SK-N-SH treated with all-trans-retinoic acid at 6 μM for 48 hours (cell line): ENCODE measurements at regions not wholly inside any gene's neighbourhood (a gene's known extent, or its start where the extent isn't known, plus 50 kb on each side); places are given as distances from the start of the nearest gene placed in this dataset.

Experiments
- ATAC-seq: fragments of 200-7000 bp; cut with Tn5 transposase; 3 replicates; pipeline ENCODE4 v1.9.1; 2020; ENCODE audit warnings: mild to moderate bottlenecking, moderate library complexity
- ARNTL ChIP-seq: fragments of 450-650 bp; formaldehyde crosslinking; IDR thresholded peaks from 2 replicates; pipeline ENCODE4 v1.5.0; 2020; ENCODE audit warnings: low read depth, mild to moderate bottlenecking, moderate library complexity, borderline replicate concordance
- BACH2 ChIP-seq: fragments of 250-450 bp; sonication (Bioruptor Pico); IDR thresholded peaks from 2 replicates; pipeline ENCODE4 v1.9.0; 2021; ENCODE audit warnings: mild to moderate bottlenecking, borderline replicate concordance
- CREB5 ChIP-seq: fragments of 250-450 bp; sonication (Bioruptor Pico); IDR thresholded peaks from 2 replicates; pipeline ENCODE4 v1.5.1; 2020; ENCODE audit warnings: low read depth, mild to moderate bottlenecking, moderate library complexity
- CSDC2 ChIP-seq: fragments of 250-450 bp; sonication (Bioruptor Pico); IDR thresholded peaks from 2 replicates; pipeline ENCODE4 v1.5.0; 2020; ENCODE audit warnings: mild to moderate bottlenecking, moderate library complexity
- ESRRG ChIP-seq: fragments of 250-450 bp; sonication (Bioruptor Pico); IDR thresholded peaks from 2 replicates; pipeline ENCODE4 v1.6.1; 2021; ENCODE audit warnings: mild to moderate bottlenecking
- GLIS3 ChIP-seq: fragments of 250-450 bp; sonication (Bioruptor Pico); IDR thresholded peaks from 2 replicates; pipeline ENCODE4 v1.5.0; 2020; ENCODE audit warnings: mild to moderate bottlenecking, moderate library complexity
- OSR1 ChIP-seq: fragments of 250-450 bp; sonication (Bioruptor Pico); IDR thresholded peaks from 2 replicates; pipeline ENCODE4 v1.8.0; 2022; ENCODE audit warnings: moderate library complexity, mild to moderate bottlenecking, inconsistent platforms
- PATZ1 ChIP-seq: fragments of 250-450 bp; sonication (Bioruptor Pico); IDR thresholded peaks from 2 replicates; pipeline ENCODE4 v1.8.0; 2020; ENCODE audit warnings: mild to moderate bottlenecking, moderate library complexity, borderline replicate concordance
- POU6F1 ChIP-seq: fragments of 250-450 bp; sonication (Bioruptor Pico); IDR thresholded peaks from 2 replicates; pipeline ENCODE4 v1.8.0; 2021; ENCODE audit warnings: low read depth, mild to moderate bottlenecking, moderate library complexity, borderline replicate concordance
- PPARA ChIP-seq: fragments of 250-450 bp; sonication (Bioruptor Pico); IDR thresholded peaks from 2 replicates; pipeline ENCODE4 v1.5.0; 2020; ENCODE audit warnings: mild to moderate bottlenecking, borderline replicate concordance
- RARB ChIP-seq: fragments of 250-450 bp; sonication (Bioruptor Pico); IDR thresholded peaks from 2 replicates; pipeline ENCODE4 v1.8.0; 2021; ENCODE audit warnings: mild to moderate bottlenecking, moderate library complexity
- SNAI2 ChIP-seq: fragments of 250-450 bp; sonication (Bioruptor Pico); IDR thresholded peaks from 2 replicates; pipeline ENCODE4 v1.5.0; 2020; ENCODE audit warnings: mild to moderate bottlenecking, moderate library complexity
- TOX ChIP-seq: fragments of 250-450 bp; sonication (Bioruptor Pico); IDR thresholded peaks from 2 replicates; pipeline ENCODE4 v1.8.0; 2021; ENCODE audit warnings: mild to moderate bottlenecking, moderate library complexity, borderline replicate concordance
- ZC3H10 ChIP-seq: fragments of 250-450 bp; sonication (Bioruptor Pico); IDR thresholded peaks from 2 replicates; pipeline ENCODE4 v1.5.1; 2021; ENCODE audit warnings: mild to moderate bottlenecking, moderate library complexity
- ZFP3 ChIP-seq: fragments of 250-450 bp; sonication (Bioruptor Pico); IDR thresholded peaks from 2 replicates; pipeline ENCODE4 v1.5.0; 2020; ENCODE audit warnings: mild to moderate bottlenecking, moderate library complexity
- ZFP30 ChIP-seq: fragments of 450-650 bp; formaldehyde crosslinking; IDR thresholded peaks from 2 replicates; pipeline ENCODE4 v1.5.0; 2022; ENCODE audit warnings: mild to moderate bottlenecking, moderate library complexity
- ZNF565 ChIP-seq: fragments of 450-650 bp; formaldehyde crosslinking; conservative IDR thresholded peaks from 2 replicates; pipeline ENCODE4 v1.5.0; 2020; ENCODE audit warnings: low read depth, mild to moderate bottlenecking, moderate library complexity
- ZNF70 ChIP-seq: fragments of 450-650 bp; formaldehyde crosslinking; IDR thresholded peaks from 2 replicates; pipeline ENCODE4 v1.5.0; 2020; ENCODE audit warnings: mild to moderate bottlenecking, moderate library complexity
- ZNF8 ChIP-seq: fragments of 450-650 bp; formaldehyde crosslinking; IDR thresholded peaks from 2 replicates; pipeline ENCODE4 v1.5.0; 2020; ENCODE audit warnings: mild to moderate bottlenecking, moderate library complexity
- TF ChIP-seq, protein P1 (sequence below): fragments of 250-450 bp; sonication (Bioruptor Pico); IDR thresholded peaks from 2 replicates; pipeline ENCODE4 v1.5.1; 2021; ENCODE audit warnings: mild to moderate bottlenecking, moderate library complexity
- TF ChIP-seq, protein P2 (sequence below): fragments of 250-450 bp; sonication (Bioruptor Pico); IDR thresholded peaks from 2 replicates; pipeline ENCODE4 v1.5.0; 2020; ENCODE audit warnings: mild to moderate bottlenecking, moderate library complexity

DNA sequence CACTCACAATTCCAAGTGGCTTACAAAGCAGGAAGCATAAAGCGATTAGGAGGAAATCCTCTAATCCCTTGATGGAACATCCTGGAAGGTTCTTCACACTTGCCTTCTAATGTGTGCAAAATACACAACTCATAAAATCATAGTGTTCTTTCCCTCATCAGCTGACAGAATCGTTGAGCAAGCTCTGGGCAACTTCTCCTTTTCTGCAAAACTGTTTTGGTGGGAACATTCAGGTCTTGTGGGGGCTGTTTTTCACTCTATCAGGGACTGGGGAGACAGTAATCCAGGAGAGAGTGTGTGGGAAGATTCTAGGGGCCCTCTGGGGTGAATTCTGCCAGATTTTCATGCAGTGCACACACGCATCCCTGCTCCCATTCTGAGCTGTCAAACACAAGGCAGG is 53.2 kb downstream of the IRAG1 start:
- ATAC-seq = no peak
- TF ChIP-seq CREB5 = no peak

DNA sequence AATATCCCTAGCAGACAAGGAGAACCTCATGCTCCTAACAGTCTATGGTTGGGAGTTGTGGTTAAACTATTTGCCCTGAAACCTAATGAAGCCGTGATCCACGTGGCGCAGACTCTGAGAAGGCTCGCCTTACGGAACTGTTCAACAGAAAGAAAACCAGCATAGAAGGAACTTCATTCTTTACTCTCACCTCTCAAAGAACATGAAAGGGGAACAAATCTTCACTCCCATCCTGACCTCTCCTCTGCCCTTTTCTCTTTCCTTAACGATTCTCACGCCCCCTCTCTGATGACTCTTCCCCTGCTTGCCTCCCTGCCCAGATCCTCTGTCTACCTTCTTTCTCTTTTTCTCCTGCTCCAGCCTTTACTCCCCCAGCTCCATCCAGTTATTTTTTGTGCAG is 54.2 kb downstream of the IRAG1 start:
- no peak for ATAC-seq

GRCh38 chr11:10638316-10638925 is 55.1 kb downstream of the IRAG1 start:
- no peak for ATAC-seq
- TF ChIP-seq, protein P1, sequence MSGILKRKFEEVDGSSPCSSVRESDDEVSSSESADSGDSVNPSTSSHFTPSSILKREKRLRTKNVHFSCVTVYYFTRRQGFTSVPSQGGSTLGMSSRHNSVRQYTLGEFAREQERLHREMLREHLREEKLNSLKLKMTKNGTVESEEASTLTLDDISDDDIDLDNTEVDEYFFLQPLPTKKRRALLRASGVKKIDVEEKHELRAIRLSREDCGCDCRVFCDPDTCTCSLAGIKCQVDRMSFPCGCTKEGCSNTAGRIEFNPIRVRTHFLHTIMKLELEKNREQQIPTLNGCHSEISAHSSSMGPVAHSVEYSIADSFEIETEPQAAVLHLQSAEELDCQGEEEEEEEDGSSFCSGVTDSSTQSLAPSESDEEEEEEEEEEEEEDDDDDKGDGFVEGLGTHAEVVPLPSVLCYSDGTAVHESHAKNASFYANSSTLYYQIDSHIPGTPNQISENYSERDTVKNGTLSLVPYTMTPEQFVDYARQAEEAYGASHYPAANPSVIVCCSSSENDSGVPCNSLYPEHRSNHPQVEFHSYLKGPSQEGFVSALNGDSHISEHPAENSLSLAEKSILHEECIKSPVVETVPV (CRISPR knock-in tag) = no peak
- TF ChIP-seq ARNTL (no peak), POU6F1 (CRISPR knock-in tag) (no peak), ZC3H10 (CRISPR knock-in tag) (no peak), PPARA (no peak), PATZ1 (CRISPR knock-in tag) (no peak)

More for the DNA sequence above, 54.2 kb downstream of the IRAG1 start:
- TF ChIP-seq ZNF70 (CRISPR knock-in tag) (no peak), CREB5 (no peak), CSDC2 (CRISPR knock-in tag) (no peak), ZFP30 (CRISPR knock-in tag) (no peak), GLIS3 (CRISPR knock-in tag) (no peak), SNAI2 (CRISPR knock-in tag) (no peak), POU6F1 (CRISPR knock-in tag) (no peak), ESRRG (CRISPR knock-in tag) (no peak), ZNF8 (CRISPR knock-in tag) (no peak), BACH2 (CRISPR knock-in tag) (no peak), PPARA (no peak), ZFP3 (CRISPR knock-in tag) (no peak), ARNTL (no peak), RARB (no peak), TOX (CRISPR knock-in tag) (no peak), OSR1 (CRISPR knock-in tag) (no peak), PATZ1 (CRISPR knock-in tag) (no peak), ZNF565 (CRISPR knock-in tag) (no peak)
- TF ChIP-seq, protein P2, sequence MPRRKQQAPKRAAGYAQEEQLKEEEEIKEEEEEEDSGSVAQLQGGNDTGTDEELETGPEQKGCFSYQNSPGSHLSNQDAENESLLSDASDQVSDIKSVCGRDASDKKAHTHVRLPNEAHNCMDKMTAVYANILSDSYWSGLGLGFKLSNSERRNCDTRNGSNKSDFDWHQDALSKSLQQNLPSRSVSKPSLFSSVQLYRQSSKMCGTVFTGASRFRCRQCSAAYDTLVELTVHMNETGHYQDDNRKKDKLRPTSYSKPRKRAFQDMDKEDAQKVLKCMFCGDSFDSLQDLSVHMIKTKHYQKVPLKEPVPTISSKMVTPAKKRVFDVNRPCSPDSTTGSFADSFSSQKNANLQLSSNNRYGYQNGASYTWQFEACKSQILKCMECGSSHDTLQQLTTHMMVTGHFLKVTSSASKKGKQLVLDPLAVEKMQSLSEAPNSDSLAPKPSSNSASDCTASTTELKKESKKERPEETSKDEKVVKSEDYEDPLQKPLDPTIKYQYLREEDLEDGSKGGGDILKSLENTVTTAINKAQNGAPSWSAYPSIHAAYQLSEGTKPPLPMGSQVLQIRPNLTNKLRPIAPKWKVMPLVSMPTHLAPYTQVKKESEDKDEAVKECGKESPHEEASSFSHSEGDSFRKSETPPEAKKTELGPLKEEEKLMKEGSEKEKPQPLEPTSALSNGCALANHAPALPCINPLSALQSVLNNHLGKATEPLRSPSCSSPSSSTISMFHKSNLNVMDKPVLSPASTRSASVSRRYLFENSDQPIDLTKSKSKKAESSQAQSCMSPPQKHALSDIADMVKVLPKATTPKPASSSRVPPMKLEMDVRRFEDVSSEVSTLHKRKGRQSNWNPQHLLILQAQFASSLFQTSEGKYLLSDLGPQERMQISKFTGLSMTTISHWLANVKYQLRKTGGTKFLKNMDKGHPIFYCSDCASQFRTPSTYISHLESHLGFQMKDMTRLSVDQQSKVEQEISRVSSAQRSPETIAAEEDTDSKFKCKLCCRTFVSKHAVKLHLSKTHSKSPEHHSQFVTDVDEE (CRISPR knock-in tag) = no peak
